Keratinocyte (primary cell): ENCODE measurements at regions not wholly inside any gene's neighbourhood (a gene's known extent, or its start where the extent isn't known, plus 50 kb on each side); places are given as distances from the start of the nearest gene placed in this dataset.

Experiments
- CTCF ChIP-seq, 3 experiments: IDR thresholded peaks in 1 of 3; conservative IDR thresholded peaks in 1 of 3; optimal IDR thresholded peaks in 1 of 3; 2 replicates in 2 of 3; 3 replicates in 1 of 3; pipeline versions ENCODE3 to v1.5.1; 2011; ENCODE audit warnings: low read length in 3 of 3, mild to moderate bottlenecking in 3 of 3, moderate library complexity in 2 of 3, control low read depth in 1 of 3, inconsistent platforms in 1 of 3; ENCODE audit not compliant: insufficient read depth in 2 of 3; ENCODE audit errors: extremely low read depth in 1 of 3
- EZH2 ChIP-seq: IDR thresholded peaks from one replicate; pipeline ENCODE4 v1.6.1; 2012; ENCODE audit warnings: inconsistent platforms, mild to moderate bottlenecking, low read length, moderate library complexity

GRCh38 chr22:47807506-47807905, 1045.1 kb downstream of the TBC1D22A start:
- no peak for TF ChIP-seq CTCF (optimal IDR thresholded peaks at IDR 0.05 in 1 of 3, IDR thresholded peaks at IDR 0.05 in 1 of 3, conservative IDR thresholded peaks at IDR 0.05 in 1 of 3; ENCODE audit: extremely low read depth in 1 of 3, insufficient read depth in 2 of 3, low read length in 3 of 3)
- TF ChIP-seq EZH2 = no peak
